ENCODE measurements at regions not wholly inside any gene's neighbourhood (a gene's known extent, or its start where the extent isn't known, plus 50 kb on each side); places are given as distances from the start of the nearest gene placed in this dataset.

- DNase-seq (ENCODE audit: low read depth), result no peak
These were observed 50.3 kb upstream of the HMHB1 start for GRCh38 chr5:143761663-143762062.

GRCh38 chr5:143760755-143761154 lies 51.2 kb upstream of the HMHB1 start:
- no peak for DNase-seq (ENCODE audit: low read depth)

- DNase-seq (ENCODE audit: low read depth), result no peak
These were observed 51.8 kb upstream of the HMHB1 start for GRCh38 chr5:143760131-143760505.

GRCh38 chr5:143759396-143760130 lies 52.4 kb upstream of the HMHB1 start:
- DNase-seq (ENCODE audit: low read depth), result no peak

GRCh38 chr5:143758750-143759149 lies 53.2 kb upstream of the HMHB1 start:
- no peak for DNase-seq (ENCODE audit: low read depth)

- DNase-seq (ENCODE audit: low read depth), result no peak
These were observed 53.9 kb upstream of the HMHB1 start for GRCh38 chr5:143758015-143758414.

- no peak for DNase-seq (ENCODE audit: low read depth)
These were observed 54.8 kb upstream of the HMHB1 start for GRCh38 chr5:143757116-143757515.

GRCh38 chr5:143755966-143756365 lies 56.0 kb upstream of the HMHB1 start:
- DNase-seq (ENCODE audit: low read depth), result no peak

GRCh38 chr5:143752165-143752850 lies 59.7 kb upstream of the HMHB1 start:
- no peak for DNase-seq (ENCODE audit: low read depth)

- DNase-seq (ENCODE audit: low read depth), result no peak
These were observed 60.6 kb upstream of the HMHB1 start for GRCh38 chr5:143751342-143751741.

GRCh38 chr5:143749581-143750205 lies 62.3 kb upstream of the HMHB1 start:
- no peak for DNase-seq (ENCODE audit: low read depth)

GRCh38 chr5:143748516-143748915 lies 63.4 kb upstream of the HMHB1 start:
- DNase-seq (ENCODE audit: low read depth), result no peak

- DNase-seq (ENCODE audit: low read depth), result no peak
These were observed 69.0 kb upstream of the HMHB1 start for GRCh38 chr5:143742951-143743350.

- no peak for DNase-seq (ENCODE audit: low read depth)
These were observed 70.5 kb upstream of the HMHB1 start for GRCh38 chr5:143741421-143741820.

GRCh38 chr5:143740956-143741355 lies 71.0 kb upstream of the HMHB1 start:
- DNase-seq (ENCODE audit: low read depth), result no peak

- no peak for DNase-seq (ENCODE audit: low read depth)
These were observed 72.2 kb upstream of the HMHB1 start for GRCh38 chr5:143739746-143740145.

- no peak for DNase-seq (ENCODE audit: low read depth)
These were observed 73.3 kb upstream of the HMHB1 start for GRCh38 chr5:143738417-143739401.

- no peak for DNase-seq (ENCODE audit: low read depth)
These were observed 74.9 kb upstream of the HMHB1 start for GRCh38 chr5:143737062-143737461.

GRCh38 chr5:143734456-143734780 lies 77.5 kb upstream of the HMHB1 start:
- no peak for DNase-seq (ENCODE audit: low read depth)

GRCh38 chr5:143733665-143734455 lies 78.1 kb upstream of the HMHB1 start:
- DNase-seq (ENCODE audit: low read depth), result no peak

- no peak for DNase-seq (ENCODE audit: low read depth)
These were observed 79.6 kb upstream of the HMHB1 start for GRCh38 chr5:143732402-143732801.

All from activated gamma-delta T cell treated with anti-CD3 and anti-CD28 coated beads, Interleukin-2, amount 50 U/mL, for 16 hours (primary cell).